22Rv1 (cell line): ENCODE measurements at regions not wholly inside any gene's neighbourhood (a gene's known extent, or its start where the extent isn't known, plus 50 kb on each side); places are given as distances from the start of the nearest gene placed in this dataset.

Experiments
- ZFX ChIP-seq: fragments of 450-650 bp; IDR thresholded peaks from 2 replicates; pipeline ENCODE4 v1.6.1; 2017; ENCODE audit warnings: antibody characterized with exemption, borderline replicate concordance
- TF ChIP-seq, protein P1 (sequence below): fragments of 450-650 bp; IDR thresholded peaks from 2 replicates; pipeline ENCODE4 v1.5.1; 2017; ENCODE audit warnings: mild to moderate bottlenecking

DNA sequence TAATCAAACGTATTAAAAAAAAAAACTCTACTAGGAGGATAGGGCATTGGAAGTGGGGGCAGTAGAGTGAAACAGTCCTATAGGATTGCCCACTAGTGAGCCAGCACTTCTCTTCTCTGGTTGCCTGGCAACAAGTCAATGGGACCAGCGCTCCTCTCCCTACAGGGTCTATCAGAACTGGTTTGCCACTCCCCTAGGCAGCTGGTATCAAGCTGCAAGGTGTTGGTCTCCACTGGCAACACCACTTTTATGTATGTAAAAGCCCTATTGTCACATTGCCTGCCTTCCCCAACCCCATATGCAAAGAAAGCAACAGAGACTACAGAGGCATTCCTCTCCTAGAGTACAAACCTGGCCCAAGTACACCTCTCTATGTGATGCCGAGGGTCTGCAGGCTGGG lies 166.9 kb upstream of the MCHR2 start:
- TF ChIP-seq, protein P1, sequence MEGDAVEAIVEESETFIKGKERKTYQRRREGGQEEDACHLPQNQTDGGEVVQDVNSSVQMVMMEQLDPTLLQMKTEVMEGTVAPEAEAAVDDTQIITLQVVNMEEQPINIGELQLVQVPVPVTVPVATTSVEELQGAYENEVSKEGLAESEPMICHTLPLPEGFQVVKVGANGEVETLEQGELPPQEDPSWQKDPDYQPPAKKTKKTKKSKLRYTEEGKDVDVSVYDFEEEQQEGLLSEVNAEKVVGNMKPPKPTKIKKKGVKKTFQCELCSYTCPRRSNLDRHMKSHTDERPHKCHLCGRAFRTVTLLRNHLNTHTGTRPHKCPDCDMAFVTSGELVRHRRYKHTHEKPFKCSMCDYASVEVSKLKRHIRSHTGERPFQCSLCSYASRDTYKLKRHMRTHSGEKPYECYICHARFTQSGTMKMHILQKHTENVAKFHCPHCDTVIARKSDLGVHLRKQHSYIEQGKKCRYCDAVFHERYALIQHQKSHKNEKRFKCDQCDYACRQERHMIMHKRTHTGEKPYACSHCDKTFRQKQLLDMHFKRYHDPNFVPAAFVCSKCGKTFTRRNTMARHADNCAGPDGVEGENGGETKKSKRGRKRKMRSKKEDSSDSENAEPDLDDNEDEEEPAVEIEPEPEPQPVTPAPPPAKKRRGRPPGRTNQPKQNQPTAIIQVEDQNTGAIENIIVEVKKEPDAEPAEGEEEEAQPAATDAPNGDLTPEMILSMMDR, result no peak
- TF ChIP-seq ZFX, result no peak
